Lower leg skin (tissue), 4 donors: ENCODE measurements at regions not wholly inside any gene's neighbourhood (a gene's known extent, or its start where the extent isn't known, plus 50 kb on each side); places are given as distances from the start of the nearest gene placed in this dataset.

ENCODE experiments used
- DNase-seq, 2 donors: peaks; one replicate each; pipeline ENCODE4 v3.0.0-alpha.2; 2019; ENCODE audit warnings: low spot score in 2 of 2
- H3K4me3 ChIP-seq: fragments of 200-600 bp; sonication (generic); 2 replicates; pipeline ENCODE4 v1.5.1; 2017; ENCODE audit warnings: mild to moderate bottlenecking, low read depth; ENCODE audit not compliant: poor library complexity, severe bottlenecking
- POLR2A ChIP-seq, 2 donors: fragments of 450-650 bp; IDR thresholded peaks; one replicate each; pipeline ENCODE4 v1.6.1; 2016 to 2017; ENCODE audit warnings: antibody characterized with exemption in 2 of 2, mild to moderate bottlenecking in 1 of 2, moderate library complexity in 1 of 2
- WGBS, 2 donors: methylation state at CpG; one replicate each; pipeline ENCODE4 v1.1.5; 2018; 5-methylcytosine and 5-hydroxymethylcytosine counted together
- intact Hi-C: fragments of 100-400 bp; cut with DNase I; formaldehyde crosslinking; loops from one replicate; pipeline ENCODE4 v1.15.0; 2023; ENCODE audit warnings: low total_unique reads
- TF ChIP-seq, protein P1 (sequence below), 3 donors: fragments of 450-650 bp; IDR thresholded peaks; one replicate each; pipeline ENCODE4 v1.5.1; 2016; ENCODE audit warnings: antibody characterized with exemption in 3 of 3, mild to moderate bottlenecking in 3 of 3, moderate library complexity in 2 of 3

DNA sequence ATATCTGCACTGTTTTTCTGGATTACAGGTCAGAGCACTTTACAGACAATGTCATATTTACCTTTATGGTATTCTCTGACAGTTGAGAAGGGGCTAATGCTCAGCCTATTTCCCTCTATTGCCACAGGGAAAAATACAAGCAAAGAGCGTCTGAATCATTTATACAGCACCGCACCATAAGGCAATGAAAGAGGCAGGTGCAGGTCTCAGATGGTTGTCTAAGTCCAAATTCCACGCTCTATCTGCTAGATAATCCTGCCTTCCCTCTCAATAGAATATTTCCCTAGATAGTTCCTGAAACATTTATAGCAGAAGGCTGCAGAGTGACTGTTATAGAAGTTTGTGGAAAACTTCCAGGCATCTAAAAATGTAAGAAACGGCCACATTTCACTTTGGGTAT is 446.1 kb upstream of the CDH6 start:
- 83 to 84% methylated on average over 4 of the region's 4 CpGs for WGBS, 2 donors
- no peak overlapping the region for H3K4me3 ChIP-seq
- TF ChIP-seq POLR2A (IDR thresholded peaks at IDR 0.05) = no peak
- TF ChIP-seq, protein P1, sequence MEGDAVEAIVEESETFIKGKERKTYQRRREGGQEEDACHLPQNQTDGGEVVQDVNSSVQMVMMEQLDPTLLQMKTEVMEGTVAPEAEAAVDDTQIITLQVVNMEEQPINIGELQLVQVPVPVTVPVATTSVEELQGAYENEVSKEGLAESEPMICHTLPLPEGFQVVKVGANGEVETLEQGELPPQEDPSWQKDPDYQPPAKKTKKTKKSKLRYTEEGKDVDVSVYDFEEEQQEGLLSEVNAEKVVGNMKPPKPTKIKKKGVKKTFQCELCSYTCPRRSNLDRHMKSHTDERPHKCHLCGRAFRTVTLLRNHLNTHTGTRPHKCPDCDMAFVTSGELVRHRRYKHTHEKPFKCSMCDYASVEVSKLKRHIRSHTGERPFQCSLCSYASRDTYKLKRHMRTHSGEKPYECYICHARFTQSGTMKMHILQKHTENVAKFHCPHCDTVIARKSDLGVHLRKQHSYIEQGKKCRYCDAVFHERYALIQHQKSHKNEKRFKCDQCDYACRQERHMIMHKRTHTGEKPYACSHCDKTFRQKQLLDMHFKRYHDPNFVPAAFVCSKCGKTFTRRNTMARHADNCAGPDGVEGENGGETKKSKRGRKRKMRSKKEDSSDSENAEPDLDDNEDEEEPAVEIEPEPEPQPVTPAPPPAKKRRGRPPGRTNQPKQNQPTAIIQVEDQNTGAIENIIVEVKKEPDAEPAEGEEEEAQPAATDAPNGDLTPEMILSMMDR (IDR thresholded peaks at IDR 0.05) = no peak
- intact Hi-C loops = no loop called here
- no peak for DNase-seq

DNA sequence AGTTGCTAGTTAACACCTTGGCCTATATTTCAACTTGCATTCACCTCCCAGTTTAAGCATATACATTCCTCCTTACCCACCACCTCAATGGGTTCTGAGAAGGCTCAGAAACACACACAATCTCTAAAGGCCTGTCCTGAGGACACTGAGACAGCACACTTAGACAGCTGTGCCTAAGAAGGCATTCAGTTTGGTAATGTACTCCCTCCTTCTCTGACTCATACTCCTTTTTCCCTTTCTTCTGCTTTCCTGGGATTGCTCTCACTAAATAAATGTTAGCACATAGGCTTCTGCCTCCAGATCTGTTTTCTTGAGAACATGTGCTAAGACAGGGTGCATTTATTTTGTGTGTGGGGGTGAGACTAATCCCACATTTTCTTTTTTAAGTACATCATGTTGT is 456.8 kb upstream of the CDH6 start:
- no peak overlapping the region for H3K4me3 ChIP-seq
- TF ChIP-seq, protein P1 (IDR thresholded peaks at IDR 0.05) = no peak
- no peak for TF ChIP-seq POLR2A (IDR thresholded peaks at IDR 0.05)
- no peak for DNase-seq
- intact Hi-C loops = no loop called here

DNA sequence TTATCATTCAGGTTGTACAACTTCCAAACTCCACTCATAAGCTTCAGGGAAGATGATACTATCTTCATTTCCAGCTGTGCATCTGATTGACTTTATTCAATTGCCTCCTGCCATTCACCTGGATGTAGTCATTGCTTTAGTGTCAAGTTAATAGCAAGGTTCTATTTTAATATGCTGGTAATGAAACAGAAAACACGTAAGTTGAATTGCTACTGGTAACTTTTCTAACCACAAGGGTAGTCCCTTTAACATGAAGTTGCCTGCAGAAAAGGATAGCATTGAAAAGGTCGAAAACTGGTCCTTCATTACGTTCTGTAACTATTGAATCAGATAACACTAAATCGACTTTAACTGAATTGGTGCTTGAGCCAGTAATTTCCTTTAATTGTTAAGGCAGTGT is 459.4 kb upstream of the CDH6 start:
- TF ChIP-seq, protein P1 (IDR thresholded peaks at IDR 0.05) = no peak
- no peak for TF ChIP-seq POLR2A (IDR thresholded peaks at IDR 0.05)
- intact Hi-C loops = no loop called here
- 87 to 89% methylated on average over 4 of the region's 4 CpGs for WGBS, 2 donors
- no peak for DNase-seq
- H3K4me3 ChIP-seq = no peak overlapping the region

DNA sequence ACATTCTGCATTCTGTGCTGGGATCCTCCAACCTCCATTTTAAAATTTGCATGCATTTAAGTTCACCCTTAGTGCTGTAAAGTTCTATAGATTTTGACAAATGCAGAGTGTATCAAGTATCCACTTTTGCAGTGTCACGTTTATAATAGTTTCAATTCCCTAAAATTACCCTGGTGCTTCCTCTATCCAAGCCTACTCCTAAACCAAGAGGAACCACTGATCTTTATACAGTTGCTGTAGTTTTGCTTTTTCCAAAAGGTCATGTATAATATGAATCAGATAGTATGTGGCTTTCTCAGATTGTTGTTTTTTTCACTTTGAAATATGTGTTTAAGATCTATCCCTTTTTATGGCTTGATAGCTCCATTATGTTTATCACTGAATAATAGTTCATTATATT is 468.4 kb upstream of the CDH6 start:
- intact Hi-C loops = no loop called here
- no peak for DNase-seq
- no peak overlapping the region for H3K4me3 ChIP-seq
- no peak for TF ChIP-seq POLR2A (IDR thresholded peaks at IDR 0.05)
- TF ChIP-seq, protein P1 (IDR thresholded peaks at IDR 0.05) = no peak
- 71 to 74% methylated on average over 1 of the region's 1 CpG for WGBS, 2 donors

DNA sequence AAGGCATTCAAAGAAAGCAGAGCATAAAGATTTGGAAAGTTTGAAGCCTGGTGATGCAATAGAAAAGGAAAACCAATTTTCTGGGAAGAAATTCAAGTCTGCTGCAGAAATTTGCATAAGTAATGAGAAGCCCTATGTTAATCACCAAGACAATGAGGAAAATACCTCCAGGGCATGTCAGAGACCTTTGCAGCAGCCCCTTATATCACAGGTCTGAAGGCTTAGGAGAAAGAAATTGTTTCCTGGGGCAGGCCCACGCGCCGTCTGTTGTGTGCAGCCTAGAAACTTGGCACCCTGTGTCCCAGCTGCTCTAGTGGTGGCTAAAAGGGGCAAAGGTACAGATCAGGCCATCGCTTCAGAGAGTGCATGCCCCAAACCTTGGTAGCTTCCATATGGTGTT is 495.3 kb upstream of the CDH6 start:
- DNase-seq = no peak
- TF ChIP-seq, protein P1 (IDR thresholded peaks at IDR 0.05) = no peak
- no peak for TF ChIP-seq POLR2A (IDR thresholded peaks at IDR 0.05)
- no peak overlapping the region for H3K4me3 ChIP-seq
- intact Hi-C loops = no loop called here
- 86 to 92% methylated on average over 4 of the region's 4 CpGs for WGBS, 2 donors

DNA sequence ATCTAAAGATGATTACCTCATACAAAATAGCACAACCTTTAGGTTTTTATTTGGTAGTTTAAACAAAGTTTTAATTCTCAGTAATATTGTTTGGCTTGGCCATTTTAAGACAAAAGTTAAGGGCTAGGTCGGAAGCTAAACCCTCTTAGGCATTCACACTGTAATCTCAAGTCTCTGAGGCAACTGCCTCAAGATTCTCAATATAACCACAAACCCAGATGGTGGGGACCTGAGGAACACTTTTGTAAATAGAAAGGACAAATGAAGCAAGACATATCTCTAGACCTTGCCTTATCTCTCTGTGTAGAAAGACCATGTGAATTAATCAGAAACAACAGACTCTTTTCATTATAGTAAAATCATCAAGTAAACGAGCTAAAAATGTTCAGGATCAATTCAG is 500.2 kb upstream of the CDH6 start:
- intact Hi-C loops = no loop called here

More for the DNA sequence above, 500.2 kb upstream of the CDH6 start:
- H3K4me3 ChIP-seq = no peak overlapping the region
- no peak for TF ChIP-seq POLR2A (IDR thresholded peaks at IDR 0.05)
- TF ChIP-seq, protein P1 (IDR thresholded peaks at IDR 0.05) = no peak
- DNase-seq = no peak
- WGBS, 2 donors = 43 to 58% methylated on average over 2 of the region's 2 CpGs
